IMR-90 (cell line): ENCODE measurements at regions not wholly inside any gene's neighbourhood (a gene's known extent, or its start where the extent isn't known, plus 50 kb on each side); places are given as distances from the start of the nearest gene placed in this dataset.

Source experiments
- FOS ChIP-seq: fragments of 150-350 bp; IDR thresholded peaks from 2 replicates; pipeline ENCODE4 v1.6.1; 2016; ENCODE audit warnings: low read depth, low read length
- MXI1 ChIP-seq: IDR thresholded peaks from 2 replicates; pipeline ENCODE4 v1.6.1; 2012; ENCODE audit warnings: low read depth, mild to moderate bottlenecking, low read length, moderate library complexity, borderline replicate concordance
- POLR2A ChIP-seq: IDR thresholded peaks from 2 replicates; pipeline ENCODE4 v1.6.1; 2012; ENCODE audit warnings: mild to moderate bottlenecking, low read depth, low read length
- RAD21 ChIP-seq: IDR thresholded peaks from 2 replicates; pipeline ENCODE4 v1.6.1; 2012; ENCODE audit warnings: low read length, improper control_type of control experiment
- RCOR1 ChIP-seq: IDR thresholded peaks from 2 replicates; pipeline ENCODE4 v1.6.1; 2012; ENCODE audit warnings: mild to moderate bottlenecking, low read length, improper control_type of control experiment; ENCODE audit not compliant: insufficient replicate concordance
- TF ChIP-seq, protein P1 (sequence below): conservative IDR thresholded peaks from 2 replicates; pipeline ENCODE4 v1.5.1; 2012; ENCODE audit warnings: mild to moderate bottlenecking, low read depth, low read length, improper control_type of control experiment

DNA sequence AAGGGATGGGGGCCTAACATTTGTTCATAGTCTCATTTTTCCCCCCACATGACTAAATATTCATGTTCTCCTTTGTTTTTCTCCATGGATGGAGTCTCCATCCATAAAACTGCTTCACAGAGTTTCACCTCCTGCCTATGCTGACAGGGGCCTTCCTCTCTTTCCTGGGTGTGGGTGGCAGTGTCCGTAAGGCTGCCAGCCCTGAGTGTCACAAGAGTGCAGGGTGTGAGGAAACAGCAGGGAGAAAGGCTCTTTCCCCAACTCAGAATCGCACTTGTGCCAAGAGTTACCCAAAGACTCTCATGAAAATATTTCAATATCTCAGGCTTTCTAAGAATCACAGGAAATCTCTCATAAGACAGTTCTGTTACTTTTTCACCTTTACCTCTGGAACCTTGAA, 346.2 kb upstream of the MMS22L start:
- TF ChIP-seq, protein P1, sequence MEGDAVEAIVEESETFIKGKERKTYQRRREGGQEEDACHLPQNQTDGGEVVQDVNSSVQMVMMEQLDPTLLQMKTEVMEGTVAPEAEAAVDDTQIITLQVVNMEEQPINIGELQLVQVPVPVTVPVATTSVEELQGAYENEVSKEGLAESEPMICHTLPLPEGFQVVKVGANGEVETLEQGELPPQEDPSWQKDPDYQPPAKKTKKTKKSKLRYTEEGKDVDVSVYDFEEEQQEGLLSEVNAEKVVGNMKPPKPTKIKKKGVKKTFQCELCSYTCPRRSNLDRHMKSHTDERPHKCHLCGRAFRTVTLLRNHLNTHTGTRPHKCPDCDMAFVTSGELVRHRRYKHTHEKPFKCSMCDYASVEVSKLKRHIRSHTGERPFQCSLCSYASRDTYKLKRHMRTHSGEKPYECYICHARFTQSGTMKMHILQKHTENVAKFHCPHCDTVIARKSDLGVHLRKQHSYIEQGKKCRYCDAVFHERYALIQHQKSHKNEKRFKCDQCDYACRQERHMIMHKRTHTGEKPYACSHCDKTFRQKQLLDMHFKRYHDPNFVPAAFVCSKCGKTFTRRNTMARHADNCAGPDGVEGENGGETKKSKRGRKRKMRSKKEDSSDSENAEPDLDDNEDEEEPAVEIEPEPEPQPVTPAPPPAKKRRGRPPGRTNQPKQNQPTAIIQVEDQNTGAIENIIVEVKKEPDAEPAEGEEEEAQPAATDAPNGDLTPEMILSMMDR: no peak
- TF ChIP-seq POLR2A: no peak
- no peak for TF ChIP-seq MXI1
- no peak for TF ChIP-seq FOS
- TF ChIP-seq RCOR1: no peak
- TF ChIP-seq RAD21: no peak
